Lung (tissue), 11 donors: ENCODE measurements at regions not wholly inside any gene's neighbourhood (a gene's known extent, or its start where the extent isn't known, plus 50 kb on each side); places are given as distances from the start of the nearest gene placed in this dataset.

Experiments used
- ATAC-seq: fragments of 200-7000 bp; cut with Tn5 transposase; one replicate; pipeline ENCODE4 v1.9.1; 2020; ENCODE audit warnings: moderate number of reproducible peaks; ENCODE audit not compliant: insufficient read depth, low FRiP score
- DNase-seq, 3 donors: peaks; one replicate each; pipeline ENCODE4 v3.0.0-alpha.2; 2013 to 2017
- H3K27ac ChIP-seq, 2 donors: one replicate each; pipeline ENCODE4 v1.5.1; 2013; ENCODE audit warnings: mild to moderate bottlenecking in 2 of 2, moderate library complexity in 2 of 2, control low read depth in 1 of 2, inconsistent platforms in 1 of 2, low read depth in 1 of 2, low read length in 1 of 2
- H3K27me3 ChIP-seq, 3 donors: one replicate each; pipeline ENCODE4 v1.5.1; 2013; ENCODE audit warnings: low read length in 2 of 3; ENCODE audit not compliant: control insufficient read depth in 3 of 3, insufficient read depth in 3 of 3
- H3K36me3 ChIP-seq, 4 donors: one replicate each; pipeline ENCODE4 v1.5.1; 2013; ENCODE audit warnings: low read length in 4 of 4, mild to moderate bottlenecking in 1 of 4, moderate library complexity in 1 of 4; ENCODE audit not compliant: control insufficient read depth in 4 of 4, insufficient read depth in 4 of 4
- H3K4me1 ChIP-seq, 5 donors: one replicate each; pipeline ENCODE4 v1.5.1; 2013; ENCODE audit warnings: low read length in 5 of 5, mild to moderate bottlenecking in 2 of 5, moderate library complexity in 1 of 5; ENCODE audit not compliant: control insufficient read depth in 5 of 5, insufficient read depth in 5 of 5
- H3K4me3 ChIP-seq: one replicate; pipeline ENCODE4 v1.5.1; 2013; ENCODE audit warnings: mild to moderate bottlenecking, control low read depth, moderate library complexity
- H3K9ac ChIP-seq, 2 donors: one replicate each; pipeline ENCODE4 v1.5.1; 2013; ENCODE audit warnings: low read length in 2 of 2, control low read depth in 1 of 2; ENCODE audit not compliant: insufficient read depth in 1 of 2
- H3K9me3 ChIP-seq, 4 donors: one replicate each; pipeline ENCODE4 v1.5.1; 2013; ENCODE audit warnings: low read length in 3 of 4, mild to moderate bottlenecking in 1 of 4, moderate library complexity in 1 of 4; ENCODE audit not compliant: control insufficient read depth in 4 of 4, insufficient read depth in 3 of 4
- WGBS, 2 donors: extraction: QIAGEN DNeasy Blood & Tissue Kit; methylation state at CpG; one replicate each; pipeline ENCODE4 v1.1.7; 2013; 5-methylcytosine and 5-hydroxymethylcytosine counted together
- TF ChIP-seq, protein P1 (sequence below): IDR thresholded peaks from 2 replicates; pipeline ENCODE4 v1.5.1; 2012; ENCODE audit warnings: mild to moderate bottlenecking; ENCODE audit errors: control extremely low read depth, extremely low read depth
- donor health status: control.
- donor health status: control.
- donor health status: Bipolar disorder and iron deficiency.
- donor health status: healthy.
- donor health status: DM: yes; HTN: yes; CAD: no.

GRCh38 chr2:238970553-238971081 is 122.7 kb downstream of the TWIST2 start:
- peaks cover 0 to 12% (median 0%) of the 10 kb centered on the region in 3 donors for H3K27me3 ChIP-seq
- H3K9me3 ChIP-seq: peaks cover 0 to 9% (median 4%) of the 10 kb centered on the region in 4 donors
- H3K27ac ChIP-seq: no peak overlapping the region
- peak; percentile 46 to 51 (median 48) for DNase-seq
- H3K36me3 ChIP-seq: no peaks in the 10 kb centered on the region
- ATAC-seq: peak; percentile 73
- 34 to 41% methylated on average over 9 of the region's 9 CpGs for WGBS, 2 donors
- no peak overlapping the region for H3K9ac ChIP-seq
- no peak overlapping the region for H3K4me3 ChIP-seq
- no peaks in the 10 kb centered on the region for H3K4me1 ChIP-seq
- TF ChIP-seq, protein P1, sequence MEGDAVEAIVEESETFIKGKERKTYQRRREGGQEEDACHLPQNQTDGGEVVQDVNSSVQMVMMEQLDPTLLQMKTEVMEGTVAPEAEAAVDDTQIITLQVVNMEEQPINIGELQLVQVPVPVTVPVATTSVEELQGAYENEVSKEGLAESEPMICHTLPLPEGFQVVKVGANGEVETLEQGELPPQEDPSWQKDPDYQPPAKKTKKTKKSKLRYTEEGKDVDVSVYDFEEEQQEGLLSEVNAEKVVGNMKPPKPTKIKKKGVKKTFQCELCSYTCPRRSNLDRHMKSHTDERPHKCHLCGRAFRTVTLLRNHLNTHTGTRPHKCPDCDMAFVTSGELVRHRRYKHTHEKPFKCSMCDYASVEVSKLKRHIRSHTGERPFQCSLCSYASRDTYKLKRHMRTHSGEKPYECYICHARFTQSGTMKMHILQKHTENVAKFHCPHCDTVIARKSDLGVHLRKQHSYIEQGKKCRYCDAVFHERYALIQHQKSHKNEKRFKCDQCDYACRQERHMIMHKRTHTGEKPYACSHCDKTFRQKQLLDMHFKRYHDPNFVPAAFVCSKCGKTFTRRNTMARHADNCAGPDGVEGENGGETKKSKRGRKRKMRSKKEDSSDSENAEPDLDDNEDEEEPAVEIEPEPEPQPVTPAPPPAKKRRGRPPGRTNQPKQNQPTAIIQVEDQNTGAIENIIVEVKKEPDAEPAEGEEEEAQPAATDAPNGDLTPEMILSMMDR: peak; percentile 73

GRCh38 chr2:238971318-238972145 is 123.6 kb downstream of the TWIST2 start:
- 87 to 94% methylated on average over 9 of the region's 9 CpGs for WGBS, 2 donors
- TF ChIP-seq, protein P1: no peak
- no peak for ATAC-seq

GRCh38 chr2:238972146-238972445 is 124.2 kb downstream of the TWIST2 start:
- no peak for DNase-seq
- TF ChIP-seq, protein P1: no peak
- H3K9me3 ChIP-seq: peaks cover 0 to 9% (median 4%) of the 10 kb centered on the region in 4 donors
- H3K9ac ChIP-seq: no peak overlapping the region
- no peak overlapping the region for H3K4me3 ChIP-seq
- H3K27ac ChIP-seq: no peak overlapping the region
- peaks cover 0 to 11% (median 0%) of the 10 kb centered on the region in 3 donors for H3K27me3 ChIP-seq
- H3K36me3 ChIP-seq: no peaks in the 10 kb centered on the region
- H3K4me1 ChIP-seq: no peaks in the 10 kb centered on the region
- ATAC-seq: no peak
- WGBS, 2 donors: 83% methylated on average over 6 of the region's 6 CpGs

More at GRCh38 chr2:238971318-238972145, 123.6 kb downstream of the TWIST2 start:
- H3K27ac ChIP-seq: no peak overlapping the region
- no peaks in the 10 kb centered on the region for H3K4me1 ChIP-seq
- peaks cover 0 to 11% (median 0%) of the 10 kb centered on the region in 3 donors for H3K27me3 ChIP-seq
- H3K4me3 ChIP-seq: no peak overlapping the region
- no peak overlapping the region for H3K9ac ChIP-seq
- DNase-seq: no peak
- H3K36me3 ChIP-seq: no peaks in the 10 kb centered on the region
- H3K9me3 ChIP-seq: peaks cover 0 to 9% (median 4%) of the 10 kb centered on the region in 4 donors
